ENCODE measurements at regions not wholly inside any gene's neighbourhood (a gene's known extent, or its start where the extent isn't known, plus 50 kb on each side); places are given as distances from the start of the nearest gene placed in this dataset.
A peak's percentile ranks its signal among the peaks of the same experiment; 100 is the strongest.
"Not testable (repeated sequence)": the region's sequence is repeated elsewhere in the genome, so short reads cannot be mapped to it uniquely, and the experiment has no call there.

DNA sequence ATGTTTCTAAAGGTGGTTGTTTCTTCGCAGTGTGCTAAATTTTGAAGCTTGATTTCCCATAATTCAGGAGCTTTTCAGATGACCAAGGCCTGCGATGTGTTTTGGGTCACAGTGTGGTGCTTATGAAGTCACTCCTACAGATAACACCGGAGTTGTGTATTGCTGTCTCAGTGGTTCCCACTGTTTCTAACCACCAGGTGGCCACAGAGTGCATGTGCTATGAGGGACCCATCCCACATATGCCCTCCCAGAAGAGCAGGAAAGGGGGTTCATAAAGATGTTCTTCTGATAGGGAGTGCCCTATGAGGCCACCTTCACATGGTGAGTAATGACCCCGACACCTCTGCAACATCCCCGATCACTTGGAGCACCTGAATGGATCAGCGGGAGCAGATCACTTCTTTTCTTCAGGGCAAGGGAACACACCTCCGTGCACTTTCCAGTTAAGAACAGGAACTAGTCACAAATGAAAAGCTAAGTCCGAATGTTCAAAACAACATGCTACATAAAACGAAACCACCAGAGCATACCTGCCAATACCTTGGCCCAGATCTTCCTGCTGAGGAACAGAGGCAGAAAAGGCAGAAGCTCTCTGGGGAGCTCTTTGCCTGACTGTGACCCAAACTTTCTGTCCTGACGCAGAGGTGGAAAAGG lies 262.1 kb downstream of the FAM72C start:
- H3K4me3 ChIP-seq; H3K27ac ChIP-seq; intact Hi-C loops (cut with DNase I; ENCODE audit: low total_unique reads); DNase-seq; H3K9me3 ChIP-seq; H3K36me3 ChIP-seq; H3K4me1 ChIP-seq: not testable (repeated sequence)
- peaks cover 0 to 10% (median 0%) of the 10 kb centered on the region in 7 donors for H3K27me3 ChIP-seq (replicated peaks in 1 of 7)
- 25 to 43% (median 30%) methylated on average over 8 to 10 of the region's 10 CpGs for WGBS, 5 donors
- TF ChIP-seq CTCF (IDR thresholded peaks at IDR 0.05 in 8 of 11, conservative IDR thresholded peaks at IDR 0.05 in 3 of 11): peak in 5 of 11 experiments; percentile 26 to 62 (median 30)

GRCh38 chr1:143702739-143703138 lies 269.0 kb downstream of the FAM72C start:
- H3K4me3 ChIP-seq; H3K27ac ChIP-seq; H3K36me3 ChIP-seq; DNase-seq; intact Hi-C loops (cut with DNase I; ENCODE audit: low total_unique reads); H3K9me3 ChIP-seq: not testable (repeated sequence)
- H3K4me1 ChIP-seq: peaks cover 0 to 20% (median 4%) of the 10 kb centered on the region in 6 donors
- 83 to 96% methylated on average over 1 to 22 of the region's 27 CpGs; no CpG with 5 or more reads in 3 of the 5 donors for whole genome bisulfite sequencing, 5 donors
- H3K27me3 ChIP-seq (replicated peaks in 1 of 7): peaks cover 0 to 39% (median 6%) of the 10 kb centered on the region in 7 donors

GRCh38 chr1:143699731-143700130 lies 272.1 kb downstream of the FAM72C start:
- Histone ChIP-seq H3K36me3 (no peaks in the 10 kb centered on the region), H3K4me1 (peaks cover 0 to 20% (median 4%) of the 10 kb centered on the region in 6 donors), H3K27me3 (replicated peaks in 1 of 7) (peaks cover 0 to 60% (median 26%) of the 10 kb centered on the region in 7 donors), H3K27ac (no peak overlapping the region), H3K9me3 (peaks cover 0 to 9% (median 0%) of the 10 kb centered on the region in 8 donors), H3K4me3 (peak overlapping the region in 3 of 8 donors; percentile 4 to 52 (median 21))
- DNase-seq: no peak
- 6 to 11% (median 9%) methylated on average over 15 to 20 of the region's 20 CpGs for WGBS, 5 donors
- TF ChIP-seq POLR2A (IDR thresholded peaks at IDR 0.05) (no peak), POLR2AphosphoS5 (IDR thresholded peaks at IDR 0.05) (no peak), CTCF (IDR thresholded peaks at IDR 0.05 in 8 of 11, conservative IDR thresholded peaks at IDR 0.05 in 3 of 11) (no peak)
- intact Hi-C loops (cut with DNase I; ENCODE audit: low total_unique reads): no loop called here

DNA sequence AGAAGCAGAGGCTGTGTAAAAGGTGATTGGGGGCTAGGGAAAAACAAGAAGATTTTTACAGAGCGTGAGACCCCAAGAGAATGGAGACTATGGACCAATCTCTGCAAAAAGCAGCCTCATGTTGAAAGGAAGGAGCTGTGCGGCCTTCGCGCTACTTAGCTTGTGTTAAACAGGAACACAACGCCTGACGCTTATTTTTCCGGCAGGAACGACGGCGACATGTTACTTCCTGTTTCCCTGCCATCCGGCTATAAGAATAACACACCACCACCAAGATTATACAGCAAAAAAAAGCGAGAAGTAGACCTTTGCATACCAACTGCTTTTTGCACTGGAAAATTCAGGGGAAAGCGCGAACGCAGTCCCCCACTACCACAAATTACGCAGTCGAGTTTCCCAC lies 272.7 kb downstream of the FAM72C start:
- Histone ChIP-seq H3K4me3 (peak overlapping the region in 3 of 8 donors; percentile 4 to 52 (median 21)), H3K4me1 (peaks cover 0 to 20% (median 4%) of the 10 kb centered on the region in 6 donors), H3K27me3 (replicated peaks in 1 of 7) (peaks cover 0 to 66% (median 26%) of the 10 kb centered on the region in 7 donors), H3K36me3 (no peaks in the 10 kb centered on the region), H3K9me3 (peaks cover 0 to 9% (median 0%) of the 10 kb centered on the region in 8 donors), H3K27ac (no peak overlapping the region)
- TF ChIP-seq CTCF (IDR thresholded peaks at IDR 0.05 in 8 of 11, conservative IDR thresholded peaks at IDR 0.05 in 3 of 11) (no peak), POLR2AphosphoS5 (IDR thresholded peaks at IDR 0.05) (peak in 1 of 3 donors; percentile 35), POLR2A (IDR thresholded peaks at IDR 0.05) (no peak)
- intact Hi-C loops (cut with DNase I; ENCODE audit: low total_unique reads): no loop called here
- no peak for DNase-seq
- 5 to 22% (median 8%) methylated on average over 16 to 17 of the region's 17 CpGs for WGBS, 5 donors
